IMR-90 (cell line): ENCODE measurements at regions not wholly inside any gene's neighbourhood (a gene's known extent, or its start where the extent isn't known, plus 50 kb on each side); places are given as distances from the start of the nearest gene placed in this dataset.

Experiments used
- ATAC-seq: fragments of 200-7000 bp; cut with Tn5 transposase; 2 replicates; pipeline ENCODE4 v1.9.1; 2020; ENCODE audit warnings: low read depth, mild to moderate bottlenecking, moderate library complexity
- BruUV-seq: library from RNA; stranded (reverse); fragments of 400-500 nt; replicated peaks from 2 replicates; lab custom pipeline; 2021; lab: Mats Ljungman, UMichigan
- CTCF ChIA-PET: fragments of 300-600 bp; formaldehyde crosslinking; extraction: SDS; loops from one replicate; lab custom pipeline; 2021; ENCODE audit warnings: antibody characterized with exemption; lab: Yijun Ruan, JAX
- POLR2A ChIA-PET: fragments of 300-600 bp; sonication (Branson Sonifier 250); formaldehyde crosslinking; loops from one replicate; lab custom pipeline; 2022; ENCODE audit warnings: antibody characterized with exemption; ENCODE audit not compliant: unreplicated experiment; lab: Charles Lee
- DNase-seq: peaks from one replicate; pipeline ENCODE4 v3.0.0; 2013
- H2AFZ ChIP-seq: replicated peaks from 2 replicates; pipeline ENCODE3; 2013; ENCODE audit warnings: low read length, mild to moderate bottlenecking; ENCODE audit not compliant: poor library complexity
- H2AK5ac ChIP-seq: 2 replicates; pipeline ENCODE4 v1.6.1; 2013; ENCODE audit warnings: low read depth, low read length, inconsistent platforms
- H2AK9ac ChIP-seq: replicated peaks from 2 replicates; pipeline ENCODE3; 2013; ENCODE audit warnings: mild to moderate bottlenecking, low read depth, low read length, moderate library complexity; ENCODE audit not compliant: poor library complexity
- H2BK120ac ChIP-seq: 2 replicates; pipeline ENCODE4 v1.6.1; 2013; ENCODE audit warnings: low read depth, low read length, inconsistent platforms
- H2BK15ac ChIP-seq: 3 replicates; pipeline ENCODE4 v1.6.1; 2013; ENCODE audit warnings: low read depth, low read length, inconsistent platforms
- H2BK20ac ChIP-seq: 2 replicates; pipeline ENCODE4 v1.6.1; 2013; ENCODE audit warnings: low read depth, mild to moderate bottlenecking, inconsistent platforms, low read length, moderate library complexity
- H2BK5ac ChIP-seq: 2 replicates; pipeline ENCODE4 v1.6.1; 2013; ENCODE audit warnings: mild to moderate bottlenecking, low read depth, low read length, inconsistent platforms; ENCODE audit not compliant: poor library complexity, severe bottlenecking
- H3K14ac ChIP-seq: replicated peaks from 2 replicates; pipeline ENCODE4 v1.6.1; 2013; ENCODE audit warnings: low read depth, low read length, inconsistent platforms
- H3K18ac ChIP-seq: 2 replicates; pipeline ENCODE4 v1.6.1; 2013; ENCODE audit warnings: low read depth, low read length, control low read depth
- H3K23ac ChIP-seq: 2 replicates; pipeline ENCODE4 v1.6.1; 2013; ENCODE audit warnings: low read depth, low read length, inconsistent platforms
- H3K27ac ChIP-seq: 2 replicates; pipeline ENCODE4 v1.5.1; 2013; ENCODE audit warnings: mild to moderate bottlenecking, control low read depth, low read length; ENCODE audit not compliant: insufficient read depth
- H3K27me3 ChIP-seq: 2 replicates; pipeline ENCODE4 v1.6.1; 2013; ENCODE audit warnings: low read length; ENCODE audit not compliant: control insufficient read depth, insufficient read depth
- H3K36me3 ChIP-seq: 2 replicates; pipeline ENCODE4 v1.6.1; 2013; ENCODE audit warnings: low read length, mixed read lengths; ENCODE audit not compliant: control insufficient read depth, insufficient read depth
- H3K4ac ChIP-seq: 2 replicates; pipeline ENCODE4 v1.6.1; 2013; ENCODE audit warnings: low read depth, low read length, inconsistent platforms
- H3K4me1 ChIP-seq: 2 replicates; pipeline ENCODE4 v1.6.1; 2013; ENCODE audit warnings: low read length, mixed read lengths; ENCODE audit not compliant: control insufficient read depth, insufficient read depth
- H3K4me2 ChIP-seq: 2 replicates; pipeline ENCODE4 v1.6.1; 2013; ENCODE audit warnings: low read depth, mild to moderate bottlenecking, control low read depth, low read length, moderate library complexity
- H3K4me3 ChIP-seq: 2 replicates; pipeline ENCODE4 v1.5.1; 2013; ENCODE audit warnings: low read depth, mild to moderate bottlenecking, control low read depth, low read length, moderate library complexity; ENCODE audit not compliant: insufficient read depth
- H3K56ac ChIP-seq: 2 replicates; pipeline ENCODE4 v1.6.1; 2013; ENCODE audit warnings: low read length, inconsistent platforms; ENCODE audit not compliant: insufficient read depth; ENCODE audit errors: extremely low read depth
- H3K79me1 ChIP-seq, 2 experiments: 2 replicates each; pipeline ENCODE4 v1.6.1; 2013; ENCODE audit warnings: low read length in 2 of 2, inconsistent platforms in 1 of 2, low read depth in 1 of 2
- H3K9ac ChIP-seq: 2 replicates; pipeline ENCODE4 v1.6.1; 2013; ENCODE audit warnings: low read depth, low read length, control low read depth
- H3K9me1 ChIP-seq: 2 replicates; pipeline ENCODE4 v1.6.1; 2013; ENCODE audit warnings: low read length, inconsistent platforms; ENCODE audit not compliant: insufficient read depth
- H3K9me3 ChIP-seq: 2 replicates; pipeline ENCODE4 v1.6.1; 2013; ENCODE audit warnings: low read length; ENCODE audit not compliant: control insufficient read depth, insufficient read depth
- H4K20me1 ChIP-seq: 2 replicates; pipeline ENCODE4 v1.6.1; 2013; ENCODE audit warnings: low read length, inconsistent platforms; ENCODE audit not compliant: insufficient read depth
- H4K5ac ChIP-seq: 2 replicates; pipeline ENCODE4 v1.6.1; 2013; ENCODE audit warnings: mild to moderate bottlenecking, low read depth, low read length, control low read depth
- H4K8ac ChIP-seq, 2 experiments: 2 replicates each; pipeline ENCODE4 v1.6.1; 2013; ENCODE audit warnings: low read depth in 2 of 2, low read length in 2 of 2, control low read depth in 1 of 2, inconsistent platforms in 1 of 2
- H4K91ac ChIP-seq: 2 replicates; pipeline ENCODE4 v1.6.1; 2013; ENCODE audit warnings: low read depth, low read length, inconsistent platforms; ENCODE audit not compliant: insufficient read depth
- CTCF ChIP-seq: conservative IDR thresholded peaks from 2 replicates; pipeline ENCODE4 v1.5.1; 2012; ENCODE audit warnings: mild to moderate bottlenecking, low read depth, low read length, improper control_type of control experiment
- MXI1 ChIP-seq: IDR thresholded peaks from 2 replicates; pipeline ENCODE4 v1.6.1; 2012; ENCODE audit warnings: low read depth, mild to moderate bottlenecking, low read length, moderate library complexity, borderline replicate concordance
- NFE2L2 ChIP-seq: fragments of 150-350 bp; IDR thresholded peaks from 2 replicates; pipeline ENCODE4 v1.6.1; 2016; ENCODE audit warnings: low read depth, mild to moderate bottlenecking, low read length
- RFX5 ChIP-seq: IDR thresholded peaks from 2 replicates; pipeline ENCODE4 v1.8.0; 2012; ENCODE audit warnings: low read depth, mild to moderate bottlenecking, low read length, moderate library complexity
- WGBS, 2 experiments: methylation state at CpG; one replicate each; pipeline versions ENCODE4 v1.1.5 to v1.1.7; 2013; ENCODE audit warnings: missing lambda C conversion rate in 2 of 2; ENCODE audit not compliant: insufficient read length in 1 of 2; ENCODE audit errors: extremely low coverage in 2 of 2; 5-methylcytosine and 5-hydroxymethylcytosine counted together
- dilution Hi-C: fragments of 300-500 bp; cut with HindIII; formaldehyde crosslinking; loops from one replicate; pipeline ENCODE4 v1.14.3; 2018; ENCODE audit warnings: low sequenced_read_pairs; ENCODE audit not compliant: unreplicated experiment
- in situ Hi-C: fragments of 300-500 bp; cut with MboI; formaldehyde crosslinking; loops from 3 replicates; pipeline ENCODE4 v1.14.3; 2019; ENCODE audit warnings: low sequenced_read_pairs, inconsistent platforms, mixed read lengths
- intact Hi-C: fragments of 100-400 bp; cut with micrococcal nuclease; formaldehyde crosslinking; loops from 2 replicates; pipeline ENCODE4 v1.10.0; 2022

GRCh38 chr20:37642246-37642645 lies 51.6 kb upstream of the CTNNBL1 start:
- ATAC-seq (no peak), DNase-seq (no peak)
- no TSS peak for BruUV-seq
- no peaks in the 10 kb centered on the region for H3K79me1 ChIP-seq
- in situ Hi-C loops, result no loop called here
- no peak overlapping the region for H3K9ac ChIP-seq
- H3K14ac ChIP-seq, result no peak overlapping the region
- H4K5ac ChIP-seq, result no peak overlapping the region
- CTCF ChIA-PET, result no interaction called here
- H3K4me1 ChIP-seq, result no peaks in the 10 kb centered on the region
- no peak overlapping the region for H2BK15ac ChIP-seq
- WGBS, 2 experiments, result 31% methylated on average over 1 of the region's 1 CpG; no CpG with 5 or more reads in 1 of the 2 experiments
- H4K20me1 ChIP-seq, result no peaks in the 10 kb centered on the region
- H3K4ac ChIP-seq, result no peak overlapping the region
- no peak overlapping the region for H4K8ac ChIP-seq
- H3K18ac ChIP-seq, result no peak overlapping the region
- H4K91ac ChIP-seq, result no peak overlapping the region
- H3K9me1 ChIP-seq, result no peaks in the 10 kb centered on the region
- POLR2A ChIA-PET, result no interaction called here
- H2BK5ac ChIP-seq, result no peak overlapping the region
- H2AK5ac ChIP-seq, result no peak overlapping the region
- no peak overlapping the region for H3K56ac ChIP-seq
- H3K27ac ChIP-seq, result no peak overlapping the region
- no peak overlapping the region for H3K4me3 ChIP-seq
- H3K4me2 ChIP-seq, result no peak overlapping the region
- intact Hi-C loops, result no loop called here
- no peak for TF ChIP-seq NFE2L2
- TF ChIP-seq MXI1, result no peak
- no peak for TF ChIP-seq CTCF
- no peak for TF ChIP-seq RFX5
- peaks cover 46% of the 10 kb centered on the region for H3K27me3 ChIP-seq
- no peak overlapping the region for H3K23ac ChIP-seq
- no peak overlapping the region for H2BK20ac ChIP-seq
- H3K9me3 ChIP-seq, result no peaks in the 10 kb centered on the region
- no peak overlapping the region for H2BK120ac ChIP-seq
- dilution Hi-C loops, result no loop called here
- no peak overlapping the region for H2AFZ ChIP-seq
- H3K36me3 ChIP-seq, result no peaks in the 10 kb centered on the region
- H2AK9ac ChIP-seq, result no peak overlapping the region
